GM12878 (cell line): ENCODE measurements at regions not wholly inside any gene's neighbourhood (a gene's known extent, or its start where the extent isn't known, plus 50 kb on each side); places are given as distances from the start of the nearest gene placed in this dataset.

Source experiments
- ATAC-seq: fragments of 200-7000 bp; cut with Tn5 transposase; 3 replicates; pipeline ENCODE4 v1.9.1; 2020; ENCODE audit warnings: mild to moderate bottlenecking, moderate library complexity
- BruUV-seq: library from RNA; stranded (reverse); fragments of 400-500 nt; replicated peaks from 2 replicates; lab custom pipeline; 2021; lab: Mats Ljungman, UMichigan
- CTCF ChIA-PET: fragments of 300-600 bp; sonication (Branson Sonifier 250); formaldehyde crosslinking; extraction: SDS; loops from one replicate; lab custom pipeline; 2021; ENCODE audit warnings: inconsistent platforms; lab: Yijun Ruan, JAX
- POLR2A ChIA-PET: fragments of 350-600 bp; formaldehyde crosslinking; extraction: SDS; loops from one replicate; lab custom pipeline; 2021; ENCODE audit warnings: inconsistent platforms; lab: Charles Lee
- RAD21 ChIA-PET: fragments of 300-600 bp; sonication (Branson Sonifier 250); formaldehyde crosslinking; loops from one replicate; lab custom pipeline; 2023; ENCODE audit warnings: antibody characterized with exemption; ENCODE audit not compliant: unreplicated experiment; lab: Charles Lee
- SMC1A ChIA-PET: fragments of 300-600 bp; sonication (Branson Sonifier 250); formaldehyde crosslinking; loops from one replicate; lab custom pipeline; 2023; ENCODE audit not compliant: unreplicated experiment, uncharacterized antibody; lab: Charles Lee
- DNase-seq: peaks from one replicate; pipeline ENCODE4 v3.0.0-alpha.2; 2011; ENCODE audit warnings: low read depth, low spot score
- FAIRE-seq: peaks from 3 replicates; lab custom pipeline; 2011; peaks lifted over from hg19 to GRCh38; lab: Jason Lieb, UNC
- H2AFZ ChIP-seq: 2 replicates; pipeline ENCODE4 v1.6.0; 2011; ENCODE audit warnings: low read depth, low read length, control low read depth; ENCODE audit not compliant: control insufficient read depth
- H3K27ac ChIP-seq: 2 replicates; pipeline ENCODE4 v1.5.1; 2011; ENCODE audit warnings: control low read depth; ENCODE audit not compliant: control insufficient read depth, insufficient read depth
- H3K27me3 ChIP-seq, 2 experiments: replicated peaks in 1 of 2; 2 replicates each; pipeline versions ENCODE4 v1.6.0 to v1.6.1; 2011; ENCODE audit warnings: low read length in 1 of 2; ENCODE audit not compliant: control insufficient read depth in 2 of 2, insufficient read depth in 2 of 2
- H3K36me3 ChIP-seq, 2 experiments: 2 replicates each; pipeline ENCODE4 v1.5.1; 2011; ENCODE audit warnings: low read length in 1 of 2; ENCODE audit not compliant: control insufficient read depth in 2 of 2, insufficient read depth in 2 of 2
- H3K4me1 ChIP-seq: 2 replicates; pipeline ENCODE4 v1.6.1; 2011; ENCODE audit warnings: mild to moderate bottlenecking, low read length, moderate library complexity, mixed read lengths; ENCODE audit not compliant: control insufficient read depth, insufficient read depth
- H3K4me2 ChIP-seq: 2 replicates; pipeline ENCODE4 v1.6.0; 2011; ENCODE audit warnings: control low read depth; ENCODE audit not compliant: control insufficient read depth, insufficient read depth
- H3K4me3 ChIP-seq: fragments of 200-600 bp; sonication (generic); 2 replicates; pipeline ENCODE4 v1.5.1; 2016
- H3K79me2 ChIP-seq: 2 replicates; pipeline ENCODE4 v1.6.0; 2011; ENCODE audit warnings: low read length; ENCODE audit not compliant: control insufficient read depth, insufficient read depth
- H3K9ac ChIP-seq: 2 replicates; pipeline ENCODE4 v1.8.0; 2011; ENCODE audit warnings: low read length, control low read depth, mixed read lengths; ENCODE audit not compliant: control insufficient read depth, insufficient read depth
- H3K9me3 ChIP-seq: replicated peaks from 3 replicates; pipeline ENCODE4 v1.5.1; 2011; ENCODE audit warnings: mild to moderate bottlenecking, low read length; ENCODE audit not compliant: control insufficient read depth, insufficient read depth
- H4K20me1 ChIP-seq: 2 replicates; pipeline ENCODE4 v1.6.0; 2011; ENCODE audit not compliant: control insufficient read depth, insufficient read depth
- BHLHE40 ChIP-seq, 2 experiments: fragments of 450-650 bp in 1 of 2; IDR thresholded peaks; 2 replicates each; pipeline ENCODE4 v1.6.1; 2011 to 2017; ENCODE audit warnings: low read depth in 2 of 2, borderline replicate concordance in 1 of 2, improper control_type of control experiment in 1 of 2, low read length in 1 of 2, mild to moderate bottlenecking in 1 of 2
- DPF2 ChIP-seq: fragments of 450-650 bp; IDR thresholded peaks from 2 replicates; pipeline ENCODE4 v1.6.1; 2017; ENCODE audit warnings: mild to moderate bottlenecking
- EP300 ChIP-seq, 2 experiments: fragments of 150-350 bp in 1 of 2; IDR thresholded peaks; 2 replicates each; pipeline ENCODE4 v1.6.1; 2011 to 2012; ENCODE audit warnings: low read depth in 2 of 2, low read length in 2 of 2, borderline replicate concordance in 1 of 2, improper control_type of control experiment in 1 of 2, inconsistent platforms in 1 of 2; ENCODE audit not compliant: control insufficient read depth in 1 of 2
- GATAD2B ChIP-seq: fragments of 450-650 bp; conservative IDR thresholded peaks from 2 replicates; pipeline ENCODE4 v1.6.1; 2017; ENCODE audit warnings: low read depth, mild to moderate bottlenecking, moderate library complexity
- IKZF1 ChIP-seq: fragments of 450-650 bp; conservative IDR thresholded peaks from 2 replicates; pipeline ENCODE4 v1.6.1; 2017; ENCODE audit warnings: antibody characterized with exemption, mild to moderate bottlenecking
- IKZF2 ChIP-seq, 2 experiments: fragments of 450-650 bp; IDR thresholded peaks; 2 replicates each; pipeline ENCODE4 v1.6.1; 2017; ENCODE audit warnings: mild to moderate bottlenecking in 2 of 2, moderate library complexity in 2 of 2
- IRF4 ChIP-seq: IDR thresholded peaks from 2 replicates; pipeline ENCODE4 v1.6.1; 2011; ENCODE audit warnings: low read depth, low read length
- MEF2B ChIP-seq: fragments of 450-650 bp; IDR thresholded peaks from 2 replicates; pipeline ENCODE4 v1.6.1; 2018; ENCODE audit warnings: mild to moderate bottlenecking, moderate library complexity; ENCODE audit not compliant: partially characterized antibody, poor library complexity, severe bottlenecking
- MTA3 ChIP-seq: IDR thresholded peaks from 2 replicates; pipeline ENCODE4 v1.6.1; 2012; ENCODE audit warnings: low read length, inconsistent platforms, borderline replicate concordance
- NFYB ChIP-seq: IDR thresholded peaks from 2 replicates; pipeline ENCODE4 v1.6.1; 2011; ENCODE audit warnings: low read depth, mild to moderate bottlenecking, low read length, improper control_type of control experiment, moderate library complexity; ENCODE audit not compliant: insufficient read depth
- NR2F1 ChIP-seq: fragments of 450-650 bp; conservative IDR thresholded peaks from 2 replicates; pipeline ENCODE4 v1.6.1; 2017; ENCODE audit warnings: mild to moderate bottlenecking
- POLR2AphosphoS5 ChIP-seq: IDR thresholded peaks from 2 replicates; pipeline ENCODE4 v1.6.1; 2011; ENCODE audit warnings: mild to moderate bottlenecking, low read length, inconsistent platforms
- ZNF217 ChIP-seq: fragments of 450-650 bp; IDR thresholded peaks from 2 replicates; pipeline ENCODE4 v1.6.1; 2017; ENCODE audit warnings: antibody characterized with exemption, mild to moderate bottlenecking
- ZNF274 ChIP-seq: IDR thresholded peaks from one replicate; pipeline ENCODE4 v1.8.0; 2011; ENCODE audit not compliant: insufficient read length, insufficient read depth
- ZNF384 ChIP-seq: IDR thresholded peaks from 2 replicates; pipeline ENCODE4 v1.6.1; 2012; ENCODE audit warnings: low read depth, mild to moderate bottlenecking, low read length, improper control_type of control experiment, borderline replicate concordance
- WGBS: methylation state at CpG from one replicate; pipeline ENCODE4 v1.1.6; 2016; ENCODE audit warnings: low lambda C conversion rate; ENCODE audit not compliant: insufficient replicate concordance, insufficient coverage; ENCODE audit errors: missing lambda C conversion rate; 5-methylcytosine and 5-hydroxymethylcytosine counted together
- in situ Hi-C: fragments of 300-500 bp; cut with MboI; formaldehyde crosslinking; loops from 9 replicates; pipeline ENCODE4 v1.14.3; 2018; ENCODE audit warnings: mixed read lengths
- intact Hi-C: fragments of 100-400 bp; cut with micrococcal nuclease; formaldehyde crosslinking; loops from one replicate; pipeline ENCODE4 v1.14.2; 2022; ENCODE audit not compliant: unreplicated experiment
- TF ChIP-seq, protein P1 (sequence below): fragments of 450-650 bp; IDR thresholded peaks from 2 replicates; pipeline ENCODE4 v1.6.1; 2017; ENCODE audit warnings: antibody characterized with exemption, mild to moderate bottlenecking, moderate library complexity
- TF ChIP-seq, protein P2 (sequence below): IDR thresholded peaks from 2 replicates; pipeline ENCODE4 v1.6.1; 2012; ENCODE audit warnings: low read length, inconsistent platforms

DNA sequence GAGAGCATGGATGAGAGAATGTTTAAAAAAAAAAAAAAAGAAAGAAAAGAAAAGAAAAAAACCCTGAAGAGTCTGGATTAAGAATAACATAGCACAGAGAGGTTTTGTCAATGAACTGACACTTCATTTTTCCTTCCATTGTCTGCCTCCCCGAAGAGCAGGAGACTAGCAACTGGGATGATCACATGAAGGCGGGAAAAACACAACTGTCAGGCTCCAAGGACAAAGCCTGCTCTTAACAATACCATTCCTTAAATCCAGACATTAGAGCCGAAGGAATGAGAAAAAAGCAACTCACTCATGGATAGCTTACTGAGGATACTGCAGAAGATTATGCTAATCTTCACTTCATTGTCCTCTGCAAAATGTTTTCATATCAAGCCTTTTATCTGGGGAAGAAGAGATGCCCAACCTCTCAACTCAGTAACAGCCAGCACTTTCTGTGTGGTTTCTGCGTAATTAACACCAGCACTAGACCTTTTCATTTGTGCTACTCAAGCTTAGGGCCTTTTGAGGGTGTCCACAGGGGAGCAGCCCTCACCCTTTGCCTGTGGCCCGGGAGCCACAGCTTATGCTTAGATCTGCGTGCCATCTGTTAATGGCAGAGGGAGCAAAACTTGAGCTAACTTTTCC is 182.3 kb downstream of the BARHL2 start (continued):
- TF ChIP-seq, protein P1, sequence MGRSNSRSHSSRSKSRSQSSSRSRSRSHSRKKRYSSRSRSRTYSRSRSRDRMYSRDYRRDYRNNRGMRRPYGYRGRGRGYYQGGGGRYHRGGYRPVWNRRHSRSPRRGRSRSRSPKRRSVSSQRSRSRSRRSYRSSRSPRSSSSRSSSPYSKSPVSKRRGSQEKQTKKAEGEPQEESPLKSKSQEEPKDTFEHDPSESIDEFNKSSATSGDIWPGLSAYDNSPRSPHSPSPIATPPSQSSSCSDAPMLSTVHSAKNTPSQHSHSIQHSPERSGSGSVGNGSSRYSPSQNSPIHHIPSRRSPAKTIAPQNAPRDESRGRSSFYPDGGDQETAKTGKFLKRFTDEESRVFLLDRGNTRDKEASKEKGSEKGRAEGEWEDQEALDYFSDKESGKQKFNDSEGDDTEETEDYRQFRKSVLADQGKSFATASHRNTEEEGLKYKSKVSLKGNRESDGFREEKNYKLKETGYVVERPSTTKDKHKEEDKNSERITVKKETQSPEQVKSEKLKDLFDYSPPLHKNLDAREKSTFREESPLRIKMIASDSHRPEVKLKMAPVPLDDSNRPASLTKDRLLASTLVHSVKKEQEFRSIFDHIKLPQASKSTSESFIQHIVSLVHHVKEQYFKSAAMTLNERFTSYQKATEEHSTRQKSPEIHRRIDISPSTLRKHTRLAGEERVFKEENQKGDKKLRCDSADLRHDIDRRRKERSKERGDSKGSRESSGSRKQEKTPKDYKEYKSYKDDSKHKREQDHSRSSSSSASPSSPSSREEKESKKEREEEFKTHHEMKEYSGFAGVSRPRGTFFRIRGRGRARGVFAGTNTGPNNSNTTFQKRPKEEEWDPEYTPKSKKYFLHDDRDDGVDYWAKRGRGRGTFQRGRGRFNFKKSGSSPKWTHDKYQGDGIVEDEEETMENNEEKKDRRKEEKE, result no peak
- 0 out of 2 replicates have a peak, but pooled peaks have one; percentile 19 for TF ChIP-seq IKZF1
- TF ChIP-seq POLR2AphosphoS5, result no peak

DNA sequence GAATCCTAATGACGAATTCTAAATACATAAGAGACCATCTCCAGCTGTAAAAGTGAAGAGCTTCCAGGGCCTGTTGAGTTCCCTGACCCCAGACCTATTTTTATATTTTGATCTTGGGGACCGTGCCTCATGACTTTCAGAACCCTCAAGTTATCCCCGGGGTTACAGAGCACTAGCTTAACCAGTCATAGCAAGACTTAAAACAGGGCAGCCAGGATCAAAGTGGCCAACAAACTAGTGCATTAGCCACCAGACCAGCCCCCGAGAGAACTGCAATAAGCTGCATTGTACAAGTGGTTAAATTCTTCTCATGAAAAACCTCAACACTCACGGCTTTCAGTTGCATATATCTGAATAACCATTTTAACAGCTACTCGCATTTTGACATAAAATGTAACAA is 183.0 kb downstream of the BARHL2 start:
- Histone ChIP-seq H3K4me2 (no peak overlapping the region), H3K4me1 (no peaks in the 10 kb centered on the region), H3K9ac (no peak overlapping the region), H3K27ac (no peak overlapping the region), H3K9me3 (no peaks in the 10 kb centered on the region), H3K4me3 (no peak overlapping the region), H3K36me3 (no peaks in the 10 kb centered on the region), H4K20me1 (no peaks in the 10 kb centered on the region), H3K79me2 (no peaks in the 10 kb centered on the region), H2AFZ (no peak overlapping the region), H3K27me3 (peaks cover 0 to 3% of the 10 kb centered on the region in 2 experiments; a peak in 1 of 4 replicates)
- CTCF ChIA-PET, result interaction anchor here (0.7 to 2.8 kb wide), 21 partner anchors 8 to 420 kb away, joined by 3 to 17 read pairs (median 4); no protein-coding TSS in a partner anchor
- no peak for DNase-seq
- no TSS peak for BruUV-seq
- FAIRE-seq, result no peak
- POLR2A ChIA-PET, result interaction anchor here (0.5 to 3.3 kb wide), 11 partner anchors 9 to 59 kb away, joined by 3 to 22 read pairs (median 3); no protein-coding TSS in a partner anchor
- SMC1A ChIA-PET, result interaction anchor here (0.6 to 11.4 kb wide), 18 partner anchors 9 to 177 kb away, joined by 3 to 111 read pairs (median 8); no protein-coding TSS in a partner anchor
- in situ Hi-C loops, result no loop called here
- RAD21 ChIA-PET, result interaction anchor here (0.8 to 6.0 kb wide), 15 partner anchors 7 to 400 kb away, joined by 3 to 60 read pairs (median 8); no protein-coding TSS in a partner anchor
- WGBS, result 0% methylated on average over 6 of the region's 6 CpGs
- intact Hi-C loops, result loop anchor here (1.0 kb wide), 1 partner anchor 25 kb away; no protein-coding TSS in a partner anchor
- peak; percentile 84 for ATAC-seq
- TF ChIP-seq IRF4 (0 out of 2 replicates have a peak, but pooled peaks have one; percentile 16), EP300 (IDR thresholded peaks at IDR 0.05; ENCODE audit: borderline replicate concordance in 1 of 2, control insufficient read depth in 1 of 2, low read depth in 2 of 2, low read length in 2 of 2) (peak in 1 of 2 experiments; percentile 61; a peak in 2 of 4 replicates), MTA3 (no peak), ZNF384 (no peak), DPF2 (peak; percentile 29; the same call in 1 of the 2 replicates), ZNF217 (no peak), GATAD2B (peak; percentile 40; the same call in 1 of the 2 replicates), NFYB (no peak), ZNF274 (no peak), IKZF2 (IDR thresholded peaks at IDR 0.05) (peak in 1 of 2 experiments; percentile 66; a peak in 2 of 4 replicates), NR2F1 (peak; percentile 71), BHLHE40 (IDR thresholded peaks at IDR 0.05; ENCODE audit: borderline replicate concordance in 1 of 2, low read depth in 2 of 2, low read length in 1 of 2) (peak; percentile 8 to 61; a peak in 2 of 4 replicates), MEF2B (peak; percentile 60)
- TF ChIP-seq, protein P2, sequence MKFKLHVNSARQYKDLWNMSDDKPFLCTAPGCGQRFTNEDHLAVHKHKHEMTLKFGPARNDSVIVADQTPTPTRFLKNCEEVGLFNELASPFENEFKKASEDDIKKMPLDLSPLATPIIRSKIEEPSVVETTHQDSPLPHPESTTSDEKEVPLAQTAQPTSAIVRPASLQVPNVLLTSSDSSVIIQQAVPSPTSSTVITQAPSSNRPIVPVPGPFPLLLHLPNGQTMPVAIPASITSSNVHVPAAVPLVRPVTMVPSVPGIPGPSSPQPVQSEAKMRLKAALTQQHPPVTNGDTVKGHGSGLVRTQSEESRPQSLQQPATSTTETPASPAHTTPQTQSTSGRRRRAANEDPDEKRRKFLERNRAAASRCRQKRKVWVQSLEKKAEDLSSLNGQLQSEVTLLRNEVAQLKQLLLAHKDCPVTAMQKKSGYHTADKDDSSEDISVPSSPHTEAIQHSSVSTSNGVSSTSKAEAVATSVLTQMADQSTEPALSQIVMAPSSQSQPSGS, result no peak
